Pancreas (tissue), 10 donors: ENCODE measurements at regions not wholly inside any gene's neighbourhood (a gene's known extent, or its start where the extent isn't known, plus 50 kb on each side); places are given as distances from the start of the nearest gene placed in this dataset.

ENCODE experiments used
- ATAC-seq, 4 donors: fragments of 200-7000 bp; cut with Tn5 transposase; one replicate each; pipeline versions ENCODE4 v1.8.0 to v1.9.1; 2020; ENCODE audit warnings: mild to moderate bottlenecking in 4 of 4, moderate library complexity in 4 of 4
- DNase-seq, 6 donors: peaks; one replicate each; pipeline ENCODE4 v3.0.0-alpha.2; 2020
- FAIRE-seq: peaks from 2 replicates; lab custom pipeline; 2012; peaks lifted over from hg19 to GRCh38; lab: Jason Lieb, UNC
- H3K27ac ChIP-seq, 4 donors: fragments of 200-600 bp; sonication (generic); 1 replicate in 3 of 4; 2 replicates in 1 of 4; pipeline versions ENCODE4 v1.5.0 to v1.8.0; 2020
- H3K27me3 ChIP-seq, 4 donors: fragments of 200-600 bp; one replicate each; pipeline ENCODE4 v1.8.0; 2021
- H3K36me3 ChIP-seq, 3 donors: fragments of 200-600 bp; sonication (generic) in 1 of 3; one replicate each; pipeline versions ENCODE4 v1.5.0 to v1.8.0; 2020 to 2021
- H3K4me1 ChIP-seq, 3 donors: fragments of 200-600 bp; one replicate each; pipeline ENCODE4 v1.8.0; 2021
- H3K4me3 ChIP-seq, 4 donors: fragments of 200-600 bp; sonication (generic) in 2 of 4; one replicate each; pipeline versions ENCODE4 v1.5.0 to v1.8.0; 2020 to 2021
- H3K9me3 ChIP-seq, 4 donors: fragments of 200-600 bp; one replicate each; pipeline ENCODE4 v1.8.0; 2021
- WGBS, 2 donors: extraction: QIAGEN DNeasy Blood & Tissue Kit; methylation state at CpG; one replicate each; pipeline ENCODE4 v1.1.7; 2013; 5-methylcytosine and 5-hydroxymethylcytosine counted together
- intact Hi-C, 3 donors: fragments of 100-400 bp; cut with DNase I; formaldehyde crosslinking; loops; one replicate each; pipeline versions ENCODE4 v1.11.1 to v1.14.2; 2022
- TF ChIP-seq, protein P1 (sequence below), 4 donors: fragments of 200-600 bp; sonication (generic) in 3 of 4; IDR thresholded peaks; one replicate each; pipeline versions ENCODE4 v1.5.0 to v1.8.0; 2021; ENCODE audit warnings: antibody characterized with exemption in 4 of 4
- donor health status: healthy with polysubstance abuse.
- donor health status: DM: no; HTN: no; CAD: no; lungs with moderate emphysema.
- donor health status: DM: no; HTN: no; CAD: no.
- donor health status: control.
- donor health status: control.
- donor health status: Bipolar disorder and iron deficiency.
- donor health status: DM: yes; HTN: yes; CAD: no.
- donor health status: DM: no; HTN: no; CAD: no.
- donor health status: DM: no; HTN: no; CAD: no.
- donor health status: DM: yes; HTN: yes; CAD: no.

DNA sequence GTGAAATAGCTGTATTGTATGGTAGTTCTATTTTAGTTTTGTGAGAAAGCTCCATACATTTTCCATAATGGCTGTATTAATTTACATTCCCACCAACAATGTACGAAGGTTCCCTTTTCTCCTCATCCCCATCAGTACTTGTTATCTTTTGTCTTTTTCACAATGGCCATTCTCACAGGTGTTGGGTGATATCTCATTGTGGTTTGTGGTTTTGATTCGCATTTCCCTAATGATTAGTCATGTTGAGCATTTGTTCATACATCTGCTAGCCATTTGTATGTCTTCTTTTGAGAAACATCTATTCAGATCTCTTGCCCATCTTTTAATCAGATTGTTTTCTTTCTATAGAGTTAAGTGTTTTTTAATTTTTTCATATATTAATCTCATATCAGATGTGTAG lies 931.9 kb downstream of the IGSF11 start:
- H3K27me3 ChIP-seq: no peaks in the 10 kb centered on the region
- ATAC-seq (no peak), FAIRE-seq (no peak), DNase-seq (no peak)
- H3K27ac ChIP-seq: no peak overlapping the region
- H3K36me3 ChIP-seq: no peaks in the 10 kb centered on the region
- H3K4me3 ChIP-seq: no peak overlapping the region
- TF ChIP-seq, protein P1, sequence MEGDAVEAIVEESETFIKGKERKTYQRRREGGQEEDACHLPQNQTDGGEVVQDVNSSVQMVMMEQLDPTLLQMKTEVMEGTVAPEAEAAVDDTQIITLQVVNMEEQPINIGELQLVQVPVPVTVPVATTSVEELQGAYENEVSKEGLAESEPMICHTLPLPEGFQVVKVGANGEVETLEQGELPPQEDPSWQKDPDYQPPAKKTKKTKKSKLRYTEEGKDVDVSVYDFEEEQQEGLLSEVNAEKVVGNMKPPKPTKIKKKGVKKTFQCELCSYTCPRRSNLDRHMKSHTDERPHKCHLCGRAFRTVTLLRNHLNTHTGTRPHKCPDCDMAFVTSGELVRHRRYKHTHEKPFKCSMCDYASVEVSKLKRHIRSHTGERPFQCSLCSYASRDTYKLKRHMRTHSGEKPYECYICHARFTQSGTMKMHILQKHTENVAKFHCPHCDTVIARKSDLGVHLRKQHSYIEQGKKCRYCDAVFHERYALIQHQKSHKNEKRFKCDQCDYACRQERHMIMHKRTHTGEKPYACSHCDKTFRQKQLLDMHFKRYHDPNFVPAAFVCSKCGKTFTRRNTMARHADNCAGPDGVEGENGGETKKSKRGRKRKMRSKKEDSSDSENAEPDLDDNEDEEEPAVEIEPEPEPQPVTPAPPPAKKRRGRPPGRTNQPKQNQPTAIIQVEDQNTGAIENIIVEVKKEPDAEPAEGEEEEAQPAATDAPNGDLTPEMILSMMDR (IDR thresholded peaks at IDR 0.05): no peak
- 61 to 69% methylated on average over 2 of the region's 2 CpGs for WGBS, 2 donors
- H3K4me1 ChIP-seq: no peaks in the 10 kb centered on the region
- intact Hi-C loops: no loop called here
- no peaks in the 10 kb centered on the region for H3K9me3 ChIP-seq

DNA sequence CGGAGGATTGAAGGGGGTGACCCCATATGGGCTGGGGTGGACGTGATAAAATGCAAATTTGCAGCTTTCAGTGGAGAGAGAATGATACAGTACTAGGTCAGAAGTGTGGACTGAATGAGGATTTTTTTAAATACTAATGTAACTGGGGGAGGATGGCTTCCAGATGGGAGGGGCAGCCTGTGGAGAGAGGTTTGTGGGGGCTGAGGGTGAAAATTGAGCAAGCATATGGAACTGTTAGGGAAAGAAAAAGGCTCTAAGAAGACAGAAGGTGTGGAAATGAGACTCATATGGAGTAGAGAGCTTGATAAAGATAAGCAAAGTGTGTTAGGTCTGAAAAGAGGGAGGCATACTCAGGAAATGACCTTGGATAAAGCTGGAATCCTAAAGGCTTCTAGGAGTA lies 926.4 kb downstream of the IGSF11 start:
- ATAC-seq (no peak), FAIRE-seq (no peak), DNase-seq (no peak)
- Histone ChIP-seq H3K9me3 (no peaks in the 10 kb centered on the region), H3K27ac (no peak overlapping the region), H3K36me3 (no peaks in the 10 kb centered on the region), H3K27me3 (no peaks in the 10 kb centered on the region), H3K4me1 (no peaks in the 10 kb centered on the region), H3K4me3 (no peak overlapping the region)
- WGBS, 2 donors: 46 to 49% methylated on average over 2 of the region's 2 CpGs
- intact Hi-C loops: no loop called here
- TF ChIP-seq, protein P1 (IDR thresholded peaks at IDR 0.05): no peak

DNA sequence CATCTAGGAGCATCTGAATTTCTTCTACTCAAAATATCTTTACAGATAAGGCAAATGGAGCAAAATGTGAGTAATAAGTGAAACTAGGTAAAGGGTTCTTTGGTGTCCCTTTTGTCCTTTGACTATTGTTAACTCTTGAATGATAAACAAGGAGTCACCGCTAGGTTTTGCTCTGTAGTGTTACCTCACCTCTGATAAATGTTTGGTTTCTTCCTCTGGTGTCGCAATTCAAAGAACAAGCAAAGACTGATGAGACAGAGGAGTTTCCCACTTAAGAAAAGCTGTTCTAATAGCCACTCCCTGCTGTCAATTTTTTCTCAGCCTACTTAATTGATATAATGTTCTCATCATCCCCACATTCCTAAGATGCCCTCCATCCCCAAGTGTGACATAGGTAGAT lies 925.9 kb downstream of the IGSF11 start:
- no peaks in the 10 kb centered on the region for H3K36me3 ChIP-seq
- intact Hi-C loops: no loop called here
- TF ChIP-seq, protein P1 (IDR thresholded peaks at IDR 0.05): no peak
- WGBS, 2 donors: 44 to 49% methylated on average over 2 of the region's 2 CpGs
- no peaks in the 10 kb centered on the region for H3K4me1 ChIP-seq
- ATAC-seq (no peak), DNase-seq (no peak), FAIRE-seq (no peak)
- no peaks in the 10 kb centered on the region for H3K9me3 ChIP-seq
- no peak overlapping the region for H3K4me3 ChIP-seq
- H3K27ac ChIP-seq: no peak overlapping the region
- no peaks in the 10 kb centered on the region for H3K27me3 ChIP-seq

DNA sequence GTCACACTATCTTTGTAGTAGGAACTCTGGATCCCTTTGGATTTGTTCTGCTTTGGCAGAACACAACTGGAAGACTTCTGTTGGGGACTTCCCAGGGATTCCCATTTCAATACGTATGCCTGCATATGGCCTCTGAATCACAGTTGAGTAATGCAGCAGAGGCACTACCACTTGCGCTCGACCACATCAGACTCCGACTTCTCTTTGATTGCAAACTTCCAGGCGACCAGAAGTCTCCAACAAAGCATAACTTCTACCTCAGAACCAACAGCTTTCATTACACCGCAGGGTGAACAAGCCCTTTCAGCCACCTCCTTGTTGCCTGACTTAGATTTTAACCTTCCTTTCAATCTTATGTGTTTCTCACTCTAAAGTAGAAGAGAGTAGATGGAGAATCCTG lies 924.4 kb downstream of the IGSF11 start:
- ATAC-seq (no peak), FAIRE-seq (no peak), DNase-seq (no peak)
- Histone ChIP-seq H3K9me3 (no peaks in the 10 kb centered on the region), H3K4me1 (no peaks in the 10 kb centered on the region), H3K27ac (no peak overlapping the region), H3K4me3 (no peak overlapping the region), H3K36me3 (no peaks in the 10 kb centered on the region), H3K27me3 (no peaks in the 10 kb centered on the region)
- 68 to 80% methylated on average over 6 of the region's 6 CpGs for WGBS, 2 donors
- intact Hi-C loops: no loop called here
- TF ChIP-seq, protein P1 (IDR thresholded peaks at IDR 0.05): no peak

DNA sequence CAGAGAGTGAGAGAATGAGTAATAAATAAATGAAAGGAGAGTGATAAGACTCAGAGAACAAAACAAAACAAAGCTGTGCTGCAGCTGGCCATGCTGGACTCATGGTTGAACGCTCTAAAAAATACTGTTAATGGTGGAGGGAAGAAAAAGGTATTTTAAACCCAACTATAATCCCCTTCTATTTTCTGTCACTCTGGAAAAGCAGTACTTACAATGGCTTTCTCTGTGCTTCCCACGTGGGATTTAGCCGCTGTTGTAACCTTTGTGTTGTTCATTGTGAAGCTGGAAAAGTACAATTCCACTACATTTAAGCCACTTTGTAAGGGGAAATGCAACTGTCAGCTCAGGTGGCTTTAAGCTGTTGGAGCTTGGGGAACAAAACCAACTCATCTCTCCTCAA lies 917.7 kb downstream of the IGSF11 start:
- intact Hi-C loops: no loop called here
- ATAC-seq: no peak
- TF ChIP-seq, protein P1 (IDR thresholded peaks at IDR 0.05): no peak
- no peaks in the 10 kb centered on the region for H3K9me3 ChIP-seq
- no peaks in the 10 kb centered on the region for H3K27me3 ChIP-seq
- DNase-seq: no peak
- no peaks in the 10 kb centered on the region for H3K36me3 ChIP-seq
- WGBS, 2 donors: 39 to 45% methylated on average over 3 of the region's 3 CpGs
- no peak overlapping the region for H3K27ac ChIP-seq
- no peak for FAIRE-seq
- H3K4me3 ChIP-seq: no peak overlapping the region
- H3K4me1 ChIP-seq: no peaks in the 10 kb centered on the region
